Transverse colon (tissue), 4 donors: ENCODE measurements at regions not wholly inside any gene's neighbourhood (a gene's known extent, or its start where the extent isn't known, plus 50 kb on each side); places are given as distances from the start of the nearest gene placed in this dataset.

Experiments used
- CTCF ChIP-seq, 5 experiments: fragments of 200-600 bp in 3 of 5; fragments of 450-650 bp in 2 of 5; sonication (generic) in 3 of 5; IDR thresholded peaks; 1 replicate in 2 of 5; 2 replicates in 3 of 5; pipeline ENCODE4 v1.5.1; 2016 to 2017; ENCODE audit warnings: antibody characterized with exemption in 5 of 5, inconsistent platforms in 3 of 5, mild to moderate bottlenecking in 2 of 5, moderate library complexity in 1 of 5
- EP300 ChIP-seq: sonication (generic); formaldehyde crosslinking; IDR thresholded peaks from one replicate; pipeline ENCODE4 v1.6.1; 2017; ENCODE audit warnings: antibody characterized with exemption, low read depth
- POLR2A ChIP-seq: fragments of 450-650 bp; IDR thresholded peaks from one replicate; pipeline ENCODE4 v1.6.1; 2016; ENCODE audit warnings: antibody characterized with exemption, mild to moderate bottlenecking, moderate library complexity
- POLR2AphosphoS5 ChIP-seq, 3 donors: sonication (generic); formaldehyde crosslinking; IDR thresholded peaks; one replicate each; pipeline ENCODE4 v1.6.1; 2016; ENCODE audit warnings: antibody characterized with exemption in 3 of 3

GRCh38 chr14:95597784-95598211 lies 62.9 kb downstream of the GLRX5 start:
- TF ChIP-seq POLR2AphosphoS5 (IDR thresholded peaks at IDR 0.05) (no peak), CTCF (IDR thresholded peaks at IDR 0.05) (no peak), EP300 (no peak), POLR2A (no peak)
